ENCODE measurements at regions not wholly inside any gene's neighbourhood (a gene's known extent, or its start where the extent isn't known, plus 50 kb on each side); places are given as distances from the start of the nearest gene placed in this dataset.

- DNase-seq, result no peak
Observed at GRCh38 chr4:153974452-153974851, 185.6 kb upstream of the SFRP2 start.

- DNase-seq, result no peak
Observed at GRCh38 chr4:153973942-153974341, 185.1 kb upstream of the SFRP2 start.

- no peak for DNase-seq
Observed at GRCh38 chr4:153971899-153972298, 183.0 kb upstream of the SFRP2 start.

- no peak for DNase-seq
Observed at GRCh38 chr4:153970169-153970568, 181.3 kb upstream of the SFRP2 start.

GRCh38 chr4:153969542-153969941, 180.7 kb upstream of the SFRP2 start:
- no peak for DNase-seq

- DNase-seq, result no peak
Observed at GRCh38 chr4:153966641-153967040, 177.8 kb upstream of the SFRP2 start.

- no peak for DNase-seq
Observed at GRCh38 chr4:153963216-153963615, 174.3 kb upstream of the SFRP2 start.

- no peak for DNase-seq
Observed at GRCh38 chr4:153962311-153963039, 173.6 kb upstream of the SFRP2 start.

GRCh38 chr4:153955327-153955726, 166.4 kb upstream of the SFRP2 start:
- DNase-seq, result no peak

GRCh38 chr4:153954654-153955053, 165.8 kb upstream of the SFRP2 start:
- no peak for DNase-seq

- no peak for DNase-seq
Observed at GRCh38 chr4:153950100-153950979, 161.5 kb upstream of the SFRP2 start.

- DNase-seq, result no peak
Observed at GRCh38 chr4:153948041-153948440, 159.2 kb upstream of the SFRP2 start.

GRCh38 chr4:153947124-153947523, 158.2 kb upstream of the SFRP2 start:
- no peak for DNase-seq

GRCh38 chr4:153945704-153946103, 156.8 kb upstream of the SFRP2 start:
- DNase-seq, result no peak

GRCh38 chr4:153943738-153944415, 155.0 kb upstream of the SFRP2 start:
- DNase-seq, result no peak

GRCh38 chr4:153940916-153941315, 152.0 kb upstream of the SFRP2 start:
- DNase-seq, result no peak

- no peak for DNase-seq
Observed at GRCh38 chr4:153939570-153939969, 150.7 kb upstream of the SFRP2 start.

GRCh38 chr4:153938994-153939393, 150.1 kb upstream of the SFRP2 start:
- no peak for DNase-seq

- no peak for DNase-seq
Observed at GRCh38 chr4:153937289-153937688, 148.4 kb upstream of the SFRP2 start.

GRCh38 chr4:153936121-153936520, 147.2 kb upstream of the SFRP2 start:
- no peak for DNase-seq

GRCh38 chr4:153934688-153935017, 145.8 kb upstream of the SFRP2 start:
- no peak for DNase-seq

- no peak for DNase-seq
Observed at GRCh38 chr4:153933915-153934687, 145.2 kb upstream of the SFRP2 start.

GRCh38 chr4:153931804-153932203, 142.9 kb upstream of the SFRP2 start:
- DNase-seq, result no peak

Measured in CD4-positive, alpha-beta T cell treated with Interleukin-6 for 4 hours (primary cell).